ENCODE measurements at regions not wholly inside any gene's neighbourhood (a gene's known extent, or its start where the extent isn't known, plus 50 kb on each side); places are given as distances from the start of the nearest gene placed in this dataset.

DNA sequence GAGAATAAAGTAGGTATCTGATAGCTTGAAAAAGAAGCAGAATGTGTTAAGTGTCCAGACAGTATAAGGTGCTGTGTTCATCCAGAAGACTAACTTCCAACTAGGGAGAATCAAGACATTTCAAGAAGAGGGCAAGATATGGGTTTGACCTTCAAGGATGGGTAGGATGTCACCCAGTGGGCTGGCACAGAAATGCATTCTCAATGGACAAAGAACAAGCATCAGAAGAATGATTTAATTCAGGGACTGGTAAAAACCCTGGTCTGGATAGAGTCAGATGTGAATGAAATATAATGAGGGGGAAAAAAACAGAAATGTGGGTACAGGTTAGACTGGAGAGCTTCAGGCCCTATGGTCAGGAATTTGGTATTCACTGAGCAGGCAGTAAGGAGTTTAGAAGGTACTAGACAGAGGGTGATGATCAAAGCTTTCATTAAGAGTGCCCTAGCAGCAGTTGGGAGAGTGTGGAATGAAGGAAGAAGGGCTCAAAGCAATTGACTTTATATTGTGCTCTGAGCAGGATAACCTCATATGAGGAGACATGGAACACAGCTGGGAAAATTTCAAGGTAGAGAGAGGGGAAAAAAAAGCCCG is 180.7 kb upstream of the ANK3 start:
- no peaks in the 10 kb centered on the region for H3K36me3 ChIP-seq (ENCODE audit: low read depth)
- no peaks in the 10 kb centered on the region for H3K9me3 ChIP-seq
- H3K4me3 ChIP-seq = no peak overlapping the region
- no peaks in the 10 kb centered on the region for H3K4me1 ChIP-seq (ENCODE audit: low read depth)
- no peak for DNase-seq
- intact Hi-C loops (cut with DNase I, micrococcal nuclease) = no loop called here
- TF ChIP-seq, protein P1, sequence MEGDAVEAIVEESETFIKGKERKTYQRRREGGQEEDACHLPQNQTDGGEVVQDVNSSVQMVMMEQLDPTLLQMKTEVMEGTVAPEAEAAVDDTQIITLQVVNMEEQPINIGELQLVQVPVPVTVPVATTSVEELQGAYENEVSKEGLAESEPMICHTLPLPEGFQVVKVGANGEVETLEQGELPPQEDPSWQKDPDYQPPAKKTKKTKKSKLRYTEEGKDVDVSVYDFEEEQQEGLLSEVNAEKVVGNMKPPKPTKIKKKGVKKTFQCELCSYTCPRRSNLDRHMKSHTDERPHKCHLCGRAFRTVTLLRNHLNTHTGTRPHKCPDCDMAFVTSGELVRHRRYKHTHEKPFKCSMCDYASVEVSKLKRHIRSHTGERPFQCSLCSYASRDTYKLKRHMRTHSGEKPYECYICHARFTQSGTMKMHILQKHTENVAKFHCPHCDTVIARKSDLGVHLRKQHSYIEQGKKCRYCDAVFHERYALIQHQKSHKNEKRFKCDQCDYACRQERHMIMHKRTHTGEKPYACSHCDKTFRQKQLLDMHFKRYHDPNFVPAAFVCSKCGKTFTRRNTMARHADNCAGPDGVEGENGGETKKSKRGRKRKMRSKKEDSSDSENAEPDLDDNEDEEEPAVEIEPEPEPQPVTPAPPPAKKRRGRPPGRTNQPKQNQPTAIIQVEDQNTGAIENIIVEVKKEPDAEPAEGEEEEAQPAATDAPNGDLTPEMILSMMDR (IDR thresholded peaks at IDR 0.05) = no peak
- no peak for ATAC-seq

DNA sequence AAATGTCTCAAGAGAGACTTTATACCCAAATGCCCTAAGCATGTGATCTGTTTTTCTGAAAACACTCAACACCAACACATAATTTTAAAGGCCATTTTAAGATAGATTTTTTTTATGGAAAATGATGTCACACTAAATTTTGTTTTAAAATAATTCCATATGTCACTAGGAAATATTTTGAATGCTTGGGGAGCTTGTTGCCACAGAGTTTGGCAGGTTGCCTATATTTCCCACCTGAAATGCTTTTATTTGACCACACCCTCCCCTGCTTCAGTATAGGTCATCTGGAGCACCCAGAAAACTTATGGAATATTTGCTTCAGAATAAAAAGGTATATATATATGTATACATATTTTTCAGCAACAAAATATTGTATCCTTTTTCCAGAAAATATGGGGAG is 180.0 kb upstream of the ANK3 start:
- intact Hi-C loops (cut with DNase I, micrococcal nuclease) = no loop called here
- no peaks in the 10 kb centered on the region for H3K4me1 ChIP-seq (ENCODE audit: low read depth)
- TF ChIP-seq, protein P1 (IDR thresholded peaks at IDR 0.05) = no peak
- no peaks in the 10 kb centered on the region for H3K36me3 ChIP-seq (ENCODE audit: low read depth)
- no peaks in the 10 kb centered on the region for H3K9me3 ChIP-seq
- ATAC-seq (no peak), DNase-seq (no peak)
- no peak overlapping the region for H3K4me3 ChIP-seq

DNA sequence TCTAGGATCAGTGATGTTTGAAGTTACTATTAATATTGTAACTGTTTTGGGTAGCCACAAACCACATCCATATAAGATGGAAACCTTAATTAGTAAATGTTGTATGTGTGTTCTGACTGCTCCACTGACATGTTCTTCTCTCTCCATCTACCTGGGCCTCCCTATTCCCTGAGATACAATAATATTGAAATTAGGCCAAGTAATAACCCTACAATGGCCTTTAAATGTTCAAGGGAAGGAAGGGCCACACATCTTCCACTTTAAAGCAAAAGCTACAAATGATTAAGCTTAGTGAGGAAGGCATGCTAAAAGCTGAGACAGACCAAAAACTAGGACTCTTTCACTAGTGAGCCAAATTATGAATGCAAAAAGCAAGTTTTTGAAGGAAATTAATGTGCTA is 176.4 kb upstream of the ANK3 start:
- Histone ChIP-seq H3K4me1 (ENCODE audit: low read depth) (no peaks in the 10 kb centered on the region), H3K4me3 (no peak overlapping the region), H3K36me3 (ENCODE audit: low read depth) (no peaks in the 10 kb centered on the region), H3K9me3 (no peaks in the 10 kb centered on the region)
- TF ChIP-seq, protein P1 (IDR thresholded peaks at IDR 0.05) = no peak
- no peak for ATAC-seq
- intact Hi-C loops (cut with DNase I, micrococcal nuclease) = no loop called here
- no peak for DNase-seq

DNA sequence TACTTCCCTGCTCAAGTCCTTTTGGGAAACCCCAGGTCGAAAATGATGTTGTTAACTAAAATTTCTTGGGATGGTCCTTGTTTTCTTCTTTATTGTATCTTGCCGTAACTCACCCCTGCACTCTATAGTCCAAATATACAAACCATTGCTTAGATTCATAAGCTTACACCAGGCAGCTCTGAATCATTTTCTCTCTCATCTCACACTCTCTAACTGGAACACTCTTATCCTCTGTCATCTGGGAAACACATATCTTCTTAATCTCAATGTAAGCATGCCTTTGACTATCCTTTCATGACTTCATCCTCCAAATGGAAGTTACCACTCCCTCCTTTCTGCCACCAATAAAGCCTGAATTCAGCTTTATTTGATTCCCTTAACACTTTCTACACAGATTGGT is 175.8 kb upstream of the ANK3 start:
- Histone ChIP-seq H3K4me3 (no peak overlapping the region), H3K36me3 (ENCODE audit: low read depth) (no peaks in the 10 kb centered on the region), H3K9me3 (no peaks in the 10 kb centered on the region), H3K4me1 (ENCODE audit: low read depth) (no peaks in the 10 kb centered on the region)
- ATAC-seq = no peak
- no peak for DNase-seq
- TF ChIP-seq, protein P1 (IDR thresholded peaks at IDR 0.05) = no peak
- intact Hi-C loops (cut with DNase I, micrococcal nuclease) = no loop called here

DNA sequence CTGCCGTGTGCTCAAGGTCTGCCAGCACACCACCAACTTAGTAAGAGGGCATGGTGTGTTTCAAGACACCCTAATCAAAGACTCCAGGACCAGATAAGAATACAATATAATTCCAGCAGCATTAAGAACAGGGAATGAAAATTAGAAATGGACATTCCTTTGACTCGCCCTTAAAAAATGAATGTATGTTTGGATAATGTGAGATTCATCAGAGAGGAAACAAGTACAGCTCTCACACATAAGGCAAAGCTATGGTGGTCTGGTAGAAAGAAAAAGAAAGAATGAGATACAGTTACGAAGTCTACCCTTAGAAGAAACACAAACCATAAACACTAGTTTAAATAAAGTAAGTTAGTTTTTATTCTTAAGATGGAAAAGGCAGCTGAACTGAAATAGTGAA is 174.8 kb upstream of the ANK3 start:
- no peak overlapping the region for H3K4me3 ChIP-seq
- H3K9me3 ChIP-seq = no peaks in the 10 kb centered on the region
- ATAC-seq (no peak), DNase-seq (no peak)
- H3K4me1 ChIP-seq (ENCODE audit: low read depth) = no peaks in the 10 kb centered on the region
- TF ChIP-seq, protein P1 (IDR thresholded peaks at IDR 0.05) = no peak
- H3K36me3 ChIP-seq (ENCODE audit: low read depth) = no peaks in the 10 kb centered on the region
- intact Hi-C loops (cut with DNase I, micrococcal nuclease) = no loop called here

DNA sequence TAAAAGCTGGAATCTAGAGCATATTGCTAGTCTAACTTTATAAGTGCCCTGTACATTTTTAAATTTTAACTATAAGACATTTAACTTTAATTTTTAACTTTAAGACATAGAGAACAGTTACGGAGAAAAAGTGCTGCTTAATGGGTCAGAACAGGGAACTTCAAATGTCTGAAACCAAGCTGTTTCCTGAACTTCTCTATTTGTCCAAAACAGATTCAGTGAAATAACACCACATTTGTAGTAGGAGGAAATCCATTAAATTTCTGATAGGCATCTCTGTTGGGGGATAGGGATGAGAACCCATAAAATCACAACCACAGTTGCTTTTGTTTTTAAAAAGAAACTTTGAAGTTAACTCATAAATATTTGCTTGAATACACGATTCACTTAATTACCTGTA is 170.8 kb upstream of the ANK3 start:
- Histone ChIP-seq H3K9me3 (no peaks in the 10 kb centered on the region), H3K4me3 (no peak overlapping the region), H3K4me1 (ENCODE audit: low read depth) (no peaks in the 10 kb centered on the region), H3K36me3 (ENCODE audit: low read depth) (no peaks in the 10 kb centered on the region)
- intact Hi-C loops (cut with DNase I, micrococcal nuclease) = no loop called here
- TF ChIP-seq, protein P1 (IDR thresholded peaks at IDR 0.05) = no peak
- DNase-seq (no peak), ATAC-seq (no peak)

All from mucosa of descending colon (tissue), 3 donors.